Keratinocyte (primary cell): ENCODE measurements at regions not wholly inside any gene's neighbourhood (a gene's known extent, or its start where the extent isn't known, plus 50 kb on each side); places are given as distances from the start of the nearest gene placed in this dataset.

Source experiments
- DNase-seq: peaks from one replicate; pipeline ENCODE4 v3.0.0-alpha.2; 2011; ENCODE audit warnings: low read depth, missing footprints, low spot score
- FAIRE-seq: peaks from 2 replicates; lab custom pipeline; 2011; peaks lifted over from hg19 to GRCh38; lab: Jason Lieb, UNC
- H2AFZ ChIP-seq: 2 replicates; pipeline ENCODE4 v1.6.0; 2012; ENCODE audit warnings: low read length, control low read depth, inconsistent platforms; ENCODE audit not compliant: control insufficient read depth
- H3K27ac ChIP-seq: 2 replicates; pipeline ENCODE4 v1.5.1; 2011; ENCODE audit warnings: low read length; ENCODE audit not compliant: control insufficient read depth, insufficient read depth
- H3K27me3 ChIP-seq: 3 replicates; pipeline ENCODE4 v1.6.0; 2011; ENCODE audit warnings: low read length; ENCODE audit not compliant: control insufficient read depth, insufficient read depth; ENCODE audit errors: extremely low read depth
- H3K36me3 ChIP-seq, 2 experiments: 2 replicates in 1 of 2; 3 replicates in 1 of 2; pipeline ENCODE4 v1.5.1; 2011; ENCODE audit warnings: low read length in 2 of 2, mild to moderate bottlenecking in 1 of 2; ENCODE audit not compliant: control insufficient read depth in 2 of 2, insufficient read depth in 2 of 2; ENCODE audit errors: extremely low read depth in 1 of 2
- H3K4me1 ChIP-seq: 3 replicates; pipeline ENCODE4 v1.5.1; 2011; ENCODE audit warnings: low read length; ENCODE audit not compliant: control insufficient read depth, insufficient read depth; ENCODE audit errors: extremely low read depth
- H3K4me2 ChIP-seq: 3 replicates; pipeline ENCODE4 v1.6.0; 2011; ENCODE audit warnings: low read depth, low read length; ENCODE audit not compliant: control insufficient read depth, insufficient read depth; ENCODE audit errors: extremely low read depth
- H3K4me3 ChIP-seq, 3 experiments: fragments of 200-600 bp in 1 of 3; sonication (generic) in 1 of 3; 2 replicates in 2 of 3; 3 replicates in 1 of 3; pipeline ENCODE4 v1.5.1; 2011 to 2016; ENCODE audit warnings: low read length in 3 of 3, mild to moderate bottlenecking in 3 of 3, control low read depth in 2 of 3, inconsistent platforms in 1 of 3, low read depth in 1 of 3, mixed read lengths in 1 of 3, mixed run types in 1 of 3, moderate library complexity in 1 of 3; ENCODE audit not compliant: control insufficient read depth in 2 of 3, insufficient read depth in 2 of 3; ENCODE audit errors: extremely low read depth in 1 of 3
- H3K79me2 ChIP-seq: 2 replicates; pipeline ENCODE4 v1.6.0; 2012; ENCODE audit warnings: low read length; ENCODE audit not compliant: control insufficient read depth, insufficient read depth
- H3K9ac ChIP-seq: 3 replicates; pipeline ENCODE4 v1.6.0; 2011; ENCODE audit warnings: low read length; ENCODE audit not compliant: control insufficient read depth, insufficient read depth; ENCODE audit errors: extremely low read depth
- H3K9me1 ChIP-seq: 3 replicates; pipeline ENCODE4 v1.6.0; 2011; ENCODE audit warnings: low read length; ENCODE audit not compliant: control insufficient read depth, insufficient read depth; ENCODE audit errors: extremely low read depth
- H3K9me3 ChIP-seq: 2 replicates; pipeline ENCODE4 v1.5.1; 2012; ENCODE audit warnings: low read depth, low read length; ENCODE audit not compliant: control insufficient read depth
- H4K20me1 ChIP-seq: 3 replicates; pipeline ENCODE4 v1.6.0; 2011; ENCODE audit warnings: low read length; ENCODE audit not compliant: control insufficient read depth, insufficient read depth; ENCODE audit errors: extremely low read depth
- EZH2 ChIP-seq: IDR thresholded peaks from one replicate; pipeline ENCODE4 v1.6.1; 2012; ENCODE audit warnings: inconsistent platforms, mild to moderate bottlenecking, low read length, moderate library complexity
- dilution Hi-C: fragments of 300-500 bp; cut with MboI; formaldehyde crosslinking; loops from one replicate; pipeline ENCODE4 v1.7.0; 2020; ENCODE audit warnings: low sequenced_read_pairs; ENCODE audit not compliant: extremely low pct_ligation_motif_present
- TF ChIP-seq, protein P1 (sequence below), 3 experiments: IDR thresholded peaks in 1 of 3; conservative IDR thresholded peaks in 1 of 3; optimal IDR thresholded peaks in 1 of 3; 2 replicates in 2 of 3; 3 replicates in 1 of 3; pipeline versions ENCODE3 to v1.5.1; 2011; ENCODE audit warnings: low read length in 3 of 3, mild to moderate bottlenecking in 3 of 3, moderate library complexity in 2 of 3, control low read depth in 1 of 3, inconsistent platforms in 1 of 3; ENCODE audit not compliant: insufficient read depth in 2 of 3; ENCODE audit errors: extremely low read depth in 1 of 3

DNA sequence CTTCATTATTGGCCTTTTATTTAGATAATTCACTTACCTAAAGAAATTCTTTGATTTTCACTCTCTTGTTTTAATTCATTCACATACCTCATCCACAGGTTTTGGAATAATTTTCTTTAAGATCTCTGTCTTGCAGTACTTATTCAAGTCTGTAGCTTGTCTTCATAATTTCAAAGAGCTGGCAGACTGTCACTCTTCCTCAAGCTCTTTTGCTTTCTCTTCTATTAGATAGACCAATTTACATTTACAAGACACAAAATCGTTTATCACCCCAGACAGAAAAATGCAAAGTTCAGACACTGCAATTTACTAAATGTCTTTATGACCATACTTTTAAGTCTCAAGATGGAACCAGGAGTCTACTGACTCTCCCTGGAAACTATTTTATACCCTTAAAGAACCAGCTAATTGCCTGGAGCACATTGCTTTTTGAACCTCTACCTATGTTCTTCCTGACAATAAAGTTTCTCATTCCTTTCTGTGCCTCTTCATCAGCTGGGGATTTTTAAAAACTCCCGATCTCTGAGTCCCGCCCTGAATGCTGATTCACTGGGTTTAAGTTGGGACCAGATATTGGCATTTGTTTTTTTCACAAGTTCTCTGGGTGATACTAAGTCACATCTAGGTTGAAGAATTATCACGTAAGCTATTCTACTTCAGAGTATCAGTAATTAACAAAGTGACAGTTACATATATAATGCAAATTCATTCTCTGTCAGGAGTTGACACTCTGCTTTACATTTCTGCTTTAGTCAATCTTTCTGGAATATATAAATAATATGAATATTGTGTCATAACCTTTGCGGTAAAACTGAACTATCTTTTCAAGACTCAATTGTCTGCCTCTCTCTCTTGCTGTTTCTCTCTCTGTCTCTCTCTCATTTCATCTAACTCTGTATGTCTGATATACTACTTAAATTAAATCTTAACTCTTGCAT, 196.4 kb downstream of the PCDH7 start:
- Histone ChIP-seq H3K27ac (no peak overlapping the region), H3K4me3 (no peak overlapping the region), H3K4me1 (no peaks in the 10 kb centered on the region), H3K4me2 (peak overlapping the region; percentile 24), H4K20me1 (no peaks in the 10 kb centered on the region), H3K9me3 (no peaks in the 10 kb centered on the region), H3K79me2 (no peaks in the 10 kb centered on the region), H3K9ac (no peak overlapping the region), H2AFZ (peak overlapping the region; percentile 14), H3K9me1 (no peaks in the 10 kb centered on the region), H3K36me3 (no peaks in the 10 kb centered on the region), H3K27me3 (no peaks in the 10 kb centered on the region)
- dilution Hi-C loops, result no loop called here
- no peak for DNase-seq
- TF ChIP-seq, protein P1, sequence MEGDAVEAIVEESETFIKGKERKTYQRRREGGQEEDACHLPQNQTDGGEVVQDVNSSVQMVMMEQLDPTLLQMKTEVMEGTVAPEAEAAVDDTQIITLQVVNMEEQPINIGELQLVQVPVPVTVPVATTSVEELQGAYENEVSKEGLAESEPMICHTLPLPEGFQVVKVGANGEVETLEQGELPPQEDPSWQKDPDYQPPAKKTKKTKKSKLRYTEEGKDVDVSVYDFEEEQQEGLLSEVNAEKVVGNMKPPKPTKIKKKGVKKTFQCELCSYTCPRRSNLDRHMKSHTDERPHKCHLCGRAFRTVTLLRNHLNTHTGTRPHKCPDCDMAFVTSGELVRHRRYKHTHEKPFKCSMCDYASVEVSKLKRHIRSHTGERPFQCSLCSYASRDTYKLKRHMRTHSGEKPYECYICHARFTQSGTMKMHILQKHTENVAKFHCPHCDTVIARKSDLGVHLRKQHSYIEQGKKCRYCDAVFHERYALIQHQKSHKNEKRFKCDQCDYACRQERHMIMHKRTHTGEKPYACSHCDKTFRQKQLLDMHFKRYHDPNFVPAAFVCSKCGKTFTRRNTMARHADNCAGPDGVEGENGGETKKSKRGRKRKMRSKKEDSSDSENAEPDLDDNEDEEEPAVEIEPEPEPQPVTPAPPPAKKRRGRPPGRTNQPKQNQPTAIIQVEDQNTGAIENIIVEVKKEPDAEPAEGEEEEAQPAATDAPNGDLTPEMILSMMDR (optimal IDR thresholded peaks at IDR 0.05 in 1 of 3, IDR thresholded peaks at IDR 0.05 in 1 of 3, conservative IDR thresholded peaks at IDR 0.05 in 1 of 3; ENCODE audit: extremely low read depth in 1 of 3, insufficient read depth in 2 of 3, low read length in 3 of 3), result no peak
- TF ChIP-seq EZH2, result no peak
- no peak for FAIRE-seq

DNA sequence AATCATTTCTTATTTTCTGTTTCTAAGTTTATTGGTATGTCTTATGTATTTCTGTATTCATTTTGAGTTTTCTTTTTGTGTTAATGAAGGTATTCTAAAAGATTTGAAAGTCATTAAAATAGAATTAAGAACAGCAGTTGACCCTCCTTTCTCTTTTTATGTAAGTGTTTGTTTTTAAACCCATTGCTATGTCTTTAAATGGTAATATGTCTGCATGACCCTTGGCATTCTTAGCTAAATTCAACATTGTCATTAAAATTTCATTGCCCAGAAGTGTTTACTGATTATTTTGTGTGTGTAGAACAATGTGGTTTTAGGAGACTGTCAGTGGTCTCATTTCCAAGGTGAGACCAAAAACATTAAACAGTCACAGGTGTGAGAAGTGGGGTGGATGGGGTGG, 197.8 kb downstream of the PCDH7 start:
- no peaks in the 10 kb centered on the region for H3K27me3 ChIP-seq
- H3K9me3 ChIP-seq, result no peaks in the 10 kb centered on the region
- H3K9me1 ChIP-seq, result no peaks in the 10 kb centered on the region
- H3K36me3 ChIP-seq, result no peaks in the 10 kb centered on the region
- H4K20me1 ChIP-seq, result no peaks in the 10 kb centered on the region
- no peak overlapping the region for H3K4me3 ChIP-seq
- no peak overlapping the region for H3K9ac ChIP-seq
- H3K79me2 ChIP-seq, result no peaks in the 10 kb centered on the region
- H2AFZ ChIP-seq, result no peak overlapping the region
- FAIRE-seq, result no peak
- no peak for DNase-seq
- dilution Hi-C loops, result no loop called here
- H3K4me1 ChIP-seq, result no peaks in the 10 kb centered on the region
- H3K4me2 ChIP-seq, result no peak overlapping the region
- H3K27ac ChIP-seq, result no peak overlapping the region
- TF ChIP-seq EZH2, result no peak
- TF ChIP-seq, protein P1 (optimal IDR thresholded peaks at IDR 0.05 in 1 of 3, IDR thresholded peaks at IDR 0.05 in 1 of 3, conservative IDR thresholded peaks at IDR 0.05 in 1 of 3; ENCODE audit: extremely low read depth in 1 of 3, insufficient read depth in 2 of 3, low read length in 3 of 3), result no peak
